ENCODE measurements at regions not wholly inside any gene's neighbourhood (a gene's known extent, or its start where the extent isn't known, plus 50 kb on each side); places are given as distances from the start of the nearest gene placed in this dataset.

GRCh38 chr2:12949406-12949805 is 232.7 kb downstream of the TRIB2 start:
- TF ChIP-seq, protein P1, sequence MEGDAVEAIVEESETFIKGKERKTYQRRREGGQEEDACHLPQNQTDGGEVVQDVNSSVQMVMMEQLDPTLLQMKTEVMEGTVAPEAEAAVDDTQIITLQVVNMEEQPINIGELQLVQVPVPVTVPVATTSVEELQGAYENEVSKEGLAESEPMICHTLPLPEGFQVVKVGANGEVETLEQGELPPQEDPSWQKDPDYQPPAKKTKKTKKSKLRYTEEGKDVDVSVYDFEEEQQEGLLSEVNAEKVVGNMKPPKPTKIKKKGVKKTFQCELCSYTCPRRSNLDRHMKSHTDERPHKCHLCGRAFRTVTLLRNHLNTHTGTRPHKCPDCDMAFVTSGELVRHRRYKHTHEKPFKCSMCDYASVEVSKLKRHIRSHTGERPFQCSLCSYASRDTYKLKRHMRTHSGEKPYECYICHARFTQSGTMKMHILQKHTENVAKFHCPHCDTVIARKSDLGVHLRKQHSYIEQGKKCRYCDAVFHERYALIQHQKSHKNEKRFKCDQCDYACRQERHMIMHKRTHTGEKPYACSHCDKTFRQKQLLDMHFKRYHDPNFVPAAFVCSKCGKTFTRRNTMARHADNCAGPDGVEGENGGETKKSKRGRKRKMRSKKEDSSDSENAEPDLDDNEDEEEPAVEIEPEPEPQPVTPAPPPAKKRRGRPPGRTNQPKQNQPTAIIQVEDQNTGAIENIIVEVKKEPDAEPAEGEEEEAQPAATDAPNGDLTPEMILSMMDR (IDR thresholded peaks at IDR 0.05): no peak
- TF ChIP-seq POLR2A (IDR thresholded peaks at IDR 0.05): no peak

Measured in right lobe of liver (tissue), 4 donors.